GM21619 (cell line): ENCODE measurements at regions not wholly inside any gene's neighbourhood (a gene's known extent, or its start where the extent isn't known, plus 50 kb on each side); places are given as distances from the start of the nearest gene placed in this dataset.
"Not testable (repeated sequence)": the region's sequence is repeated elsewhere in the genome, so short reads cannot be mapped to it uniquely, and the experiment has no call there.

Source experiments
- ATAC-seq: cut with Tn5 transposase; IDR thresholded peaks from one replicate; pipeline ENCODE4 v1.9.1; 2021; ENCODE audit not compliant: unreplicated experiment

GRCh38 chr3:71927505-71928066, 142.6 kb upstream of the PROK2 start:
- ATAC-seq: no peak

GRCh38 chr3:71926616-71927015, 141.7 kb upstream of the PROK2 start:
- ATAC-seq: no peak

GRCh38 chr3:71926262-71926600, 141.3 kb upstream of the PROK2 start:
- ATAC-seq: no peak

GRCh38 chr3:71925511-71926261, 140.7 kb upstream of the PROK2 start:
- ATAC-seq: not testable (repeated sequence)

GRCh38 chr3:71924721-71925120, 139.8 kb upstream of the PROK2 start:
- no peak for ATAC-seq

GRCh38 chr3:71921036-71921435, 136.1 kb upstream of the PROK2 start:
- ATAC-seq: no peak

- no peak for ATAC-seq
Observed at GRCh38 chr3:71919572-71919971, 134.6 kb upstream of the PROK2 start.

- ATAC-seq: no peak
Observed at GRCh38 chr3:71917545-71917944, 132.6 kb upstream of the PROK2 start.

- no peak for ATAC-seq
Observed at GRCh38 chr3:71916747-71917369, 131.9 kb upstream of the PROK2 start.

- ATAC-seq: no peak
Observed at GRCh38 chr3:71912839-71913495, 128.0 kb upstream of the PROK2 start.

- ATAC-seq: no peak
Observed at GRCh38 chr3:71910108-71910507, 125.2 kb upstream of the PROK2 start.

- no peak for ATAC-seq
Observed at GRCh38 chr3:71907996-71908395, 123.0 kb upstream of the PROK2 start.

GRCh38 chr3:71906976-71907375, 122.0 kb upstream of the PROK2 start:
- ATAC-seq: no peak

- peak; percentile 87 for ATAC-seq
Observed at GRCh38 chr3:71905426-71905825, 120.5 kb upstream of the PROK2 start.

- no peak for ATAC-seq
Observed at GRCh38 chr3:71903936-71904335, 119.0 kb upstream of the PROK2 start.

GRCh38 chr3:71903112-71903495, 118.2 kb upstream of the PROK2 start:
- ATAC-seq: no peak

- ATAC-seq: no peak
Observed at GRCh38 chr3:71902258-71903111, 117.5 kb upstream of the PROK2 start.

- ATAC-seq: no peak
Observed at GRCh38 chr3:71901645-71902044, 116.7 kb upstream of the PROK2 start.

GRCh38 chr3:71900057-71900456, 115.1 kb upstream of the PROK2 start:
- no peak for ATAC-seq

- no peak for ATAC-seq
Observed at GRCh38 chr3:71896751-71897150, 111.8 kb upstream of the PROK2 start.
